PC-3 (cell line): ENCODE measurements at regions not wholly inside any gene's neighbourhood (a gene's known extent, or its start where the extent isn't known, plus 50 kb on each side); places are given as distances from the start of the nearest gene placed in this dataset.
A peak's percentile ranks its signal among the peaks of the same experiment; 100 is the strongest.

ENCODE experiments used
- ATAC-seq: fragments of 200-7000 bp; cut with Tn5 transposase; 2 replicates; pipeline ENCODE4 v1.9.1; 2020; ENCODE audit warnings: mild to moderate bottlenecking, moderate library complexity
- BruUV-seq: library from RNA; stranded (reverse); fragments of 400-500 nt; replicated peaks from 2 replicates; lab custom pipeline; 2021; lab: Mats Ljungman, UMichigan
- CTCF ChIA-PET: fragments of 300-600 bp; sonication (Branson Sonifier 250); formaldehyde crosslinking; loops from one replicate; lab custom pipeline; 2022; ENCODE audit warnings: antibody characterized with exemption; lab: Charles Lee
- POLR2A ChIA-PET: fragments of 300-600 bp; sonication (Branson Sonifier 250); formaldehyde crosslinking; loops from one replicate; lab custom pipeline; 2022; ENCODE audit warnings: antibody characterized with exemption; ENCODE audit not compliant: unreplicated experiment; lab: Charles Lee
- DNase-seq: peaks from one replicate; pipeline ENCODE4 v3.0.0-alpha.2; 2015
- H2AFZ ChIP-seq: fragments of 300-600 bp; sonication (generic); 2 replicates; pipeline ENCODE4 v1.6.0; 2016; ENCODE audit warnings: antibody characterized with exemption, low read length
- H3F3A ChIP-seq: fragments of 300-600 bp; sonication (generic); one replicate; pipeline ENCODE4 v1.6.0; 2017; ENCODE audit warnings: antibody characterized with exemption, low read length, control low read depth, mild to moderate bottlenecking; ENCODE audit not compliant: unreplicated experiment
- H3K27ac ChIP-seq: fragments of 300-600 bp; sonication (generic); 2 replicates; pipeline ENCODE4 v1.5.1; 2016; ENCODE audit warnings: mild to moderate bottlenecking, low read length
- H3K27me3 ChIP-seq: fragments of 300-600 bp; sonication (generic); 2 replicates; pipeline ENCODE4 v1.6.1; 2016; ENCODE audit warnings: low read length, mixed read lengths
- H3K36me3 ChIP-seq: fragments of 300-600 bp; sonication (generic); 2 replicates; pipeline ENCODE4 v1.6.1; 2016; ENCODE audit warnings: low read depth, mixed run types, low read length, mixed read lengths
- H3K4me1 ChIP-seq: fragments of 300-600 bp; sonication (generic); 2 replicates; pipeline ENCODE4 v1.5.1; 2016; ENCODE audit warnings: low read length; ENCODE audit not compliant: insufficient read depth
- H3K4me2 ChIP-seq: fragments of 300-600 bp; sonication (generic); 2 replicates; pipeline ENCODE4 v1.6.0; 2016; ENCODE audit warnings: low read length
- H3K4me3 ChIP-seq: fragments of 300-600 bp; sonication (generic); 2 replicates; pipeline ENCODE4 v1.5.1; 2016; ENCODE audit warnings: mild to moderate bottlenecking, low read length, mixed read lengths
- H3K79me2 ChIP-seq: fragments of 300-600 bp; sonication (generic); 2 replicates; pipeline ENCODE4 v1.6.1; 2017; ENCODE audit warnings: low read length, mixed read lengths
- H3K9ac ChIP-seq: fragments of 300-600 bp; sonication (generic); 2 replicates; pipeline ENCODE4 v1.6.0; 2016; ENCODE audit warnings: mild to moderate bottlenecking, low read length
- H3K9me2 ChIP-seq: fragments of 300-600 bp; sonication (generic); replicated peaks from 2 replicates; pipeline ENCODE4 v1.6.1; 2016; ENCODE audit warnings: mixed run types, low read length, mixed read lengths
- H3K9me3 ChIP-seq: fragments of 300-600 bp; sonication (generic); 2 replicates; pipeline ENCODE4 v1.6.1; 2016; ENCODE audit warnings: low read length, mixed read lengths
- H4K20me1 ChIP-seq: fragments of 300-600 bp; sonication (generic); 2 replicates; pipeline ENCODE4 v1.6.1; 2016; ENCODE audit warnings: low read length, mixed read lengths
- CTCF ChIP-seq: fragments of 300-600 bp; sonication (generic); conservative IDR thresholded peaks from 2 replicates; pipeline ENCODE4 v1.5.1; 2017; ENCODE audit warnings: antibody characterized with exemption, low read depth, mild to moderate bottlenecking, low read length
- EZH2 ChIP-seq: fragments of 300-600 bp; sonication (generic); IDR thresholded peaks from one replicate; pipeline ENCODE4 v1.6.1; 2017; ENCODE audit warnings: antibody characterized with exemption, mild to moderate bottlenecking, low read length; ENCODE audit not compliant: unreplicated experiment
- EZH2phosphoT487 ChIP-seq: fragments of 300-600 bp; sonication (generic); IDR thresholded peaks from 2 replicates; pipeline ENCODE4 v1.6.1; 2018; ENCODE audit warnings: mild to moderate bottlenecking, antibody characterized with exemption, low read length, borderline replicate concordance
- intact Hi-C: fragments of 100-400 bp; cut with micrococcal nuclease; formaldehyde crosslinking; loops from 2 replicates; pipeline ENCODE4 v1.9.0; 2023

DNA sequence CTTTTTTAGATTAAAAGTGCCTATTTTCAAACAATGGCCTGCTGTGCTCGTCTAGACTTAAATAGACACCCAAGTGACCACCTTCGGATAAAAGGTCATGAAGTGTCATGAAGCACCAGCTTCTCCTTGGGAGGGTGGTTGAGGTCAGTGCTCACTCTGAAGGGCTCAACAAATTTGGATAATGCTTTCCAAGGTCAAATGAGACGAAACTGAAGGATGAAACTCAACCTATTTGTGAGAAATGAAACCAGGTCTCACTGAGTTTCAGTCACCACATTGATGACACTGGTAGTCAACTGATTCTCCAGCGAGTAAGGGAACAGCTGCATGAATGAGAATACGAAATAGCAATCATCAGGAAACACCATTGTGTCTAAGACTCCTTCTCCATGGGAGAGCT is 852.6 kb downstream of the NTRK3 start:
- no peaks in the 10 kb centered on the region for H3F3A ChIP-seq
- H3K9me2 ChIP-seq = no peaks in the 10 kb centered on the region
- H4K20me1 ChIP-seq = no peaks in the 10 kb centered on the region
- no peaks in the 10 kb centered on the region for H3K36me3 ChIP-seq
- no peak overlapping the region for H3K4me2 ChIP-seq
- TF ChIP-seq CTCF (no peak), EZH2 (no peak), EZH2phosphoT487 (no peak)
- no peak overlapping the region for H2AFZ ChIP-seq
- H3K4me1 ChIP-seq = no peaks in the 10 kb centered on the region
- no TSS peak for BruUV-seq
- ChIA-PET CTCF (no interaction called here), POLR2A (no interaction called here)
- ATAC-seq (no peak), DNase-seq (no peak)
- intact Hi-C loops = no loop called here
- no peak overlapping the region for H3K9ac ChIP-seq
- no peak overlapping the region for H3K27ac ChIP-seq
- H3K4me3 ChIP-seq = no peak overlapping the region
- H3K79me2 ChIP-seq = no peaks in the 10 kb centered on the region
- no peaks in the 10 kb centered on the region for H3K27me3 ChIP-seq
- no peaks in the 10 kb centered on the region for H3K9me3 ChIP-seq

GRCh38 chr15:87401973-87402372 is 854.6 kb downstream of the NTRK3 start:
- H3F3A ChIP-seq = no peaks in the 10 kb centered on the region
- no peaks in the 10 kb centered on the region for H3K9me3 ChIP-seq
- ChIA-PET POLR2A (no interaction called here), CTCF (no interaction called here)
- no peaks in the 10 kb centered on the region for H4K20me1 ChIP-seq
- no peaks in the 10 kb centered on the region for H3K36me3 ChIP-seq
- no peak overlapping the region for H3K27ac ChIP-seq
- H3K27me3 ChIP-seq = no peaks in the 10 kb centered on the region
- H2AFZ ChIP-seq = no peak overlapping the region
- TF ChIP-seq CTCF (no peak), EZH2 (no peak), EZH2phosphoT487 (no peak)
- H3K4me1 ChIP-seq = no peaks in the 10 kb centered on the region
- no TSS peak for BruUV-seq
- no peak overlapping the region for H3K9ac ChIP-seq
- H3K4me2 ChIP-seq = no peak overlapping the region
- intact Hi-C loops = no loop called here
- no peaks in the 10 kb centered on the region for H3K79me2 ChIP-seq
- no peak overlapping the region for H3K4me3 ChIP-seq
- no peaks in the 10 kb centered on the region for H3K9me2 ChIP-seq
- DNase-seq (no peak), ATAC-seq (no peak)

GRCh38 chr15:87394676-87395075 is 861.9 kb downstream of the NTRK3 start:
- H3K4me3 ChIP-seq = no peak overlapping the region
- H3K4me1 ChIP-seq = no peaks in the 10 kb centered on the region
- H3K79me2 ChIP-seq = no peaks in the 10 kb centered on the region
- peak; percentile 7 for DNase-seq
- H3K9me2 ChIP-seq = no peaks in the 10 kb centered on the region
- H3F3A ChIP-seq = no peaks in the 10 kb centered on the region
- TF ChIP-seq EZH2phosphoT487 = no peak
- TF ChIP-seq EZH2 = no peak
- TF ChIP-seq CTCF = no peak
- POLR2A ChIA-PET = no interaction called here
- no peaks in the 10 kb centered on the region for H3K36me3 ChIP-seq
- no peak for ATAC-seq
- CTCF ChIA-PET = no interaction called here
- intact Hi-C loops = no loop called here
- no peak overlapping the region for H3K9ac ChIP-seq
- H4K20me1 ChIP-seq = no peaks in the 10 kb centered on the region
- no peaks in the 10 kb centered on the region for H3K27me3 ChIP-seq
- BruUV-seq = no TSS peak
- no peak overlapping the region for H3K27ac ChIP-seq
- 0 out of 2 replicates have a peak, but pooled peaks cover 6% of the 10 kb centered on the region for H3K9me3 ChIP-seq
- H2AFZ ChIP-seq = no peak overlapping the region
- H3K4me2 ChIP-seq = no peak overlapping the region
